ENCODE measurements at regions not wholly inside any gene's neighbourhood (a gene's known extent, or its start where the extent isn't known, plus 50 kb on each side); places are given as distances from the start of the nearest gene placed in this dataset.

DNA sequence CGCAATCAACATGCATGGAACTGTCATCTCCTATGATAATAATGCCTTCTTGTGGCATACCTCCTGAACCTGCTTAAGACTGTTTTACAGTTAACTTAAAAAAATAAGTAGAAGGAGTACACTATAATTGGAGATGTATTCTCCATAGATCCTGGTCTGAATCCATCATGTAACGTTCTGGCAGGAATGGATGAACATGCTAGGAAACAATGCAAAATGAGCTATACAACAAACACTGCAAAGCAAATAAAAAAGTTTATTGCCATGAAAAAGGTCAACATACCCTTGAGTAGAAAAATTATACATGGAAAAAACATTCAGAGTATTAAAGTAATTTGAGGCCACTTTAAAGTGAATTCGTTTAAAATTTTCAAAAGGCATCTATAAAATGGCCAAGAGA is 71.5 kb upstream of the SCN7A start:
- WGBS, 10 experiments = 13 to 100% (median 89%) methylated on average over 1 to 3 of the region's 3 CpGs
- Histone ChIP-seq H3K4me1 (replicated peaks in 1 of 2) (no peaks in the 10 kb centered on the region), H3K4me3 (no peak overlapping the region), H3K27ac (no peak overlapping the region)
- no peak for ATAC-seq (replicated peaks in 6 of 8)
- in situ Hi-C loops (cut with MboI; ENCODE audit: low pct_unique_long_range_greater_than_20kb in 2 of 9, low sequenced_read_pairs in 9 of 9, unreplicated experiment in 9 of 9) = no loop called here

- 0 to 100% (median 55%) methylated on average over 1 to 2 of the region's 2 CpGs; no CpG with 5 or more reads in 3 of the 10 experiments for WGBS, 10 experiments
- in situ Hi-C loops (cut with MboI; ENCODE audit: low pct_unique_long_range_greater_than_20kb in 2 of 9, low sequenced_read_pairs in 9 of 9, unreplicated experiment in 9 of 9) = no loop called here
- Histone ChIP-seq H3K27ac (no peak overlapping the region), H3K4me1 (replicated peaks in 1 of 2) (no peaks in the 10 kb centered on the region), H3K4me3 (no peak overlapping the region)
- no peak for ATAC-seq (replicated peaks in 6 of 8)
Observed at GRCh38 chr2:166563894-166564293, 69.8 kb upstream of the SCN7A start.

GRCh38 chr2:166560022-166560421 is 66.0 kb upstream of the SCN7A start:
- in situ Hi-C loops (cut with MboI; ENCODE audit: low pct_unique_long_range_greater_than_20kb in 2 of 9, low sequenced_read_pairs in 9 of 9, unreplicated experiment in 9 of 9) = no loop called here

GRCh38 chr2:166550923-166551322 is 56.9 kb upstream of the SCN7A start:
- no peak for ATAC-seq (replicated peaks in 6 of 8)
- in situ Hi-C loops (cut with MboI; ENCODE audit: low pct_unique_long_range_greater_than_20kb in 2 of 9, low sequenced_read_pairs in 9 of 9, unreplicated experiment in 9 of 9) = no loop called here
- Histone ChIP-seq H3K4me3 (no peak overlapping the region), H3K4me1 (replicated peaks in 1 of 2) (no peaks in the 10 kb centered on the region), H3K27ac (no peak overlapping the region)

More at GRCh38 chr2:166560022-166560421, 66.0 kb upstream of the SCN7A start:
- 0 to 88% (median 62%) methylated on average over 1 to 2 of the region's 2 CpGs; no CpG with 5 or more reads in 1 of the 10 experiments for WGBS, 10 experiments
- Histone ChIP-seq H3K27ac (no peak overlapping the region), H3K4me1 (replicated peaks in 1 of 2) (no peaks in the 10 kb centered on the region), H3K4me3 (no peak overlapping the region)
- ATAC-seq (replicated peaks in 6 of 8) = no peak

GRCh38 chr2:166545473-166545872 is 51.4 kb upstream of the SCN7A start:
- Histone ChIP-seq H3K27ac (no peak overlapping the region), H3K4me1 (replicated peaks in 1 of 2) (no peaks in the 10 kb centered on the region), H3K4me3 (no peak overlapping the region)
- in situ Hi-C loops (cut with MboI; ENCODE audit: low pct_unique_long_range_greater_than_20kb in 2 of 9, low sequenced_read_pairs in 9 of 9, unreplicated experiment in 9 of 9) = loop anchor here in 6 of 9 experiments (25.0 kb wide), 3 partner anchors 667 to 1567 kb away; no protein-coding TSS in a partner anchor
- ATAC-seq (replicated peaks in 6 of 8) = no peak
